Vagina (tissue), 2 donors: ENCODE measurements at regions not wholly inside any gene's neighbourhood (a gene's known extent, or its start where the extent isn't known, plus 50 kb on each side); places are given as distances from the start of the nearest gene placed in this dataset.

ENCODE experiments used
- CTCF ChIP-seq, 3 experiments: fragments of 450-650 bp in 2 of 3; fragments of 200-600 bp in 1 of 3; sonication (generic) in 1 of 3; IDR thresholded peaks; one replicate each; pipeline ENCODE4 v1.5.1; 2017 to 2019; ENCODE audit warnings: antibody characterized with exemption in 3 of 3, mild to moderate bottlenecking in 2 of 3, moderate library complexity in 2 of 3
- POLR2A ChIP-seq, 2 donors: fragments of 450-650 bp; IDR thresholded peaks; one replicate each; pipeline ENCODE4 v1.6.1; 2017; ENCODE audit warnings: antibody characterized with exemption in 2 of 2, mild to moderate bottlenecking in 2 of 2, moderate library complexity in 2 of 2

- TF ChIP-seq CTCF (IDR thresholded peaks at IDR 0.05) (no peak), POLR2A (IDR thresholded peaks at IDR 0.05) (no peak)
These were observed 217.1 kb upstream of the SPRY2 start for GRCh38 chr13:80558074-80558473.
